GM23338 (cell line): ENCODE measurements at regions not wholly inside any gene's neighbourhood (a gene's known extent, or its start where the extent isn't known, plus 50 kb on each side); places are given as distances from the start of the nearest gene placed in this dataset.

Experiments
- ATAC-seq: fragments of 200-7000 bp; cut with Tn5 transposase; 3 replicates; pipeline ENCODE4 v1.9.1; 2020
- DNase-seq: peaks from one replicate; pipeline ENCODE4 v3.0.0-alpha.2; 2015; ENCODE audit warnings: low spot score
- H2AFZ ChIP-seq: fragments of 200-600 bp; sonication (generic); 2 replicates; pipeline ENCODE4 v1.8.0; 2016; ENCODE audit warnings: antibody characterized with exemption, mild to moderate bottlenecking, moderate library complexity
- H3F3A ChIP-seq: fragments of 200-600 bp; sonication (generic); replicated peaks from 2 replicates; pipeline ENCODE4 v1.8.0; 2017; ENCODE audit warnings: antibody characterized with exemption, mixed run types, low read depth
- H3K27ac ChIP-seq: fragments of 200-600 bp; sonication (generic); 2 replicates; pipeline ENCODE4 v1.6.1; 2016; ENCODE audit warnings: low read depth
- H3K27me3 ChIP-seq: fragments of 200-600 bp; sonication (generic); 2 replicates; pipeline ENCODE4 v1.8.0; 2016; ENCODE audit warnings: mild to moderate bottlenecking, mixed run types, moderate library complexity; ENCODE audit not compliant: insufficient read depth
- H3K36me3 ChIP-seq: fragments of 200-600 bp; sonication (generic); 2 replicates; pipeline ENCODE4 v1.8.0; 2016; ENCODE audit warnings: mild to moderate bottlenecking; ENCODE audit not compliant: insufficient read depth
- H3K4me1 ChIP-seq: fragments of 200-600 bp; sonication (generic); 2 replicates; pipeline ENCODE4 v1.8.0; 2016; ENCODE audit warnings: mild to moderate bottlenecking, moderate library complexity; ENCODE audit not compliant: insufficient read depth
- H3K4me2 ChIP-seq: fragments of 200-600 bp; sonication (generic); 2 replicates; pipeline ENCODE4 v1.7.1; 2017; ENCODE audit warnings: mixed run types
- H3K4me3 ChIP-seq: fragments of 200-600 bp; sonication (generic); 2 replicates; pipeline ENCODE4 v1.6.1; 2016; ENCODE audit warnings: mixed run types
- H3K79me2 ChIP-seq: fragments of 200-600 bp; sonication (generic); replicated peaks from 2 replicates; pipeline ENCODE4 v1.8.0; 2017; ENCODE audit warnings: mild to moderate bottlenecking; ENCODE audit not compliant: insufficient read depth
- H3K9me2 ChIP-seq: fragments of 200-600 bp; sonication (generic); 2 replicates; pipeline ENCODE4 v1.8.0; 2017; ENCODE audit not compliant: insufficient read depth
- H4K20me1 ChIP-seq: fragments of 200-600 bp; sonication (generic); replicated peaks from 2 replicates; pipeline ENCODE4 v1.8.0; 2017; ENCODE audit warnings: mild to moderate bottlenecking; ENCODE audit not compliant: insufficient read depth
- H3K27ac Mint-ChIP-seq: 2 replicates; pipeline ENCODE4 v1.8.0; 2020; ENCODE audit warnings: inconsistent platforms, mild to moderate bottlenecking, moderate library complexity, mixed read lengths
- H3K27me3 Mint-ChIP-seq: 3 replicates; pipeline ENCODE4 v1.8.0; 2022; ENCODE audit warnings: low read depth, mild to moderate bottlenecking, moderate library complexity, mixed read lengths, inconsistent platforms; ENCODE audit not compliant: insufficient read depth, poor library complexity
- H3K36me3 Mint-ChIP-seq: 3 replicates; pipeline ENCODE4 v1.8.0; 2021; ENCODE audit warnings: low read depth, mild to moderate bottlenecking, inconsistent platforms, moderate library complexity, mixed read lengths
- H3K4me1 Mint-ChIP-seq: 3 replicates; pipeline ENCODE4 v1.8.0; 2020; ENCODE audit warnings: mild to moderate bottlenecking, inconsistent platforms, mixed read lengths
- H3K4me3 Mint-ChIP-seq: 3 replicates; pipeline ENCODE4 v1.8.0; 2021; ENCODE audit warnings: moderate library complexity, mild to moderate bottlenecking, inconsistent platforms, mixed read lengths
- H3K9me3 Mint-ChIP-seq: 3 replicates; pipeline ENCODE4 v1.8.0; 2020; ENCODE audit warnings: moderate library complexity, mild to moderate bottlenecking, inconsistent platforms, mixed read lengths
- CREB1 ChIP-seq: fragments of 250-450 bp; sonication (Bioruptor Pico); IDR thresholded peaks from 2 replicates; pipeline ENCODE4 v1.5.0; 2020; ENCODE audit warnings: low read depth, mild to moderate bottlenecking, moderate library complexity
- CTCF ChIP-seq, 2 experiments: fragments of 200-600 bp in 1 of 2; sonication (generic) in 1 of 2; conservative IDR thresholded peaks; 2 replicates each; pipeline versions ENCODE4 v1.5.1 to v1.6.1; 2016 to 2017; ENCODE audit warnings: antibody characterized with exemption in 2 of 2, low read depth in 2 of 2, mild to moderate bottlenecking in 2 of 2, moderate library complexity in 1 of 2
- ETS1 ChIP-seq: IDR thresholded peaks from 2 replicates; pipeline ENCODE4 v1.6.1; 2016; ENCODE audit warnings: antibody characterized with exemption
- EZH2 ChIP-seq: fragments of 200-600 bp; sonication (generic); IDR thresholded peaks from one replicate; pipeline ENCODE4 v1.8.0; 2017; ENCODE audit warnings: antibody characterized with exemption, mild to moderate bottlenecking, low read depth; ENCODE audit not compliant: unreplicated experiment
- EZH2phosphoT487 ChIP-seq: fragments of 200-600 bp; sonication (generic); IDR thresholded peaks from one replicate; pipeline ENCODE4 v1.8.1; 2018; ENCODE audit warnings: antibody characterized with exemption; ENCODE audit not compliant: unreplicated experiment
- JUNB ChIP-seq: IDR thresholded peaks from one replicate; pipeline ENCODE4 v1.6.1; 2016; ENCODE audit warnings: antibody characterized with exemption; ENCODE audit not compliant: unreplicated experiment
- NANOG ChIP-seq: IDR thresholded peaks from 2 replicates; pipeline ENCODE4 v1.6.1; 2016; ENCODE audit warnings: antibody characterized with exemption, borderline replicate concordance
- POLR2AphosphoS5 ChIP-seq: IDR thresholded peaks from 2 replicates; pipeline ENCODE4 v1.6.1; 2016; ENCODE audit warnings: antibody characterized with exemption, low read depth
- REST ChIP-seq: IDR thresholded peaks from one replicate; pipeline ENCODE4 v1.6.1; 2018; ENCODE audit warnings: antibody characterized with exemption; ENCODE audit not compliant: unreplicated experiment
- STAT1 ChIP-seq: IDR thresholded peaks from one replicate; pipeline ENCODE4 v1.6.1; 2016; ENCODE audit warnings: antibody characterized with exemption; ENCODE audit not compliant: unreplicated experiment
- ZNF114 ChIP-seq: fragments of 250-450 bp; sonication (Bioruptor Pico); IDR thresholded peaks from 2 replicates; pipeline ENCODE4 v1.5.0; 2020; ENCODE audit warnings: mild to moderate bottlenecking, moderate library complexity
- ZNF331 ChIP-seq: fragments of 250-450 bp; sonication (Bioruptor Pico); IDR thresholded peaks from 2 replicates; pipeline ENCODE4 v1.5.0; 2020; ENCODE audit warnings: low read depth, mild to moderate bottlenecking, moderate library complexity
- ZNF462 ChIP-seq: fragments of 250-450 bp; sonication (Bioruptor Pico); IDR thresholded peaks from 2 replicates; pipeline ENCODE4 v1.5.0; 2020; ENCODE audit warnings: mild to moderate bottlenecking, moderate library complexity

GRCh38 chr4:173878701-173879100 lies 348.7 kb upstream of the HAND2 start:
- Mint-ChIP-seq H3K4me1 (peaks cover 12% of the 10 kb centered on the region; the same call in 2 of the 3 replicates), H3K27me3 (no peaks in the 10 kb centered on the region), H3K4me3 (no peak overlapping the region), H3K36me3 (no peaks in the 10 kb centered on the region), H3K9me3 (no peaks in the 10 kb centered on the region), H3K27ac (no peak overlapping the region)
- Histone ChIP-seq H2AFZ (no peak overlapping the region), H3K27ac (no peak overlapping the region), H3K4me3 (no peak overlapping the region), H3K4me2 (no peak overlapping the region), H3K27me3 (no peaks in the 10 kb centered on the region), H4K20me1 (no peaks in the 10 kb centered on the region), H3K9me2 (no peaks in the 10 kb centered on the region), H3K36me3 (no peaks in the 10 kb centered on the region), H3K4me1 (no peaks in the 10 kb centered on the region), H3F3A (no peaks in the 10 kb centered on the region), H3K79me2 (no peaks in the 10 kb centered on the region)
- DNase-seq (no peak), ATAC-seq (no peak)
- no peak for TF ChIP-seq EZH2phosphoT487
- TF ChIP-seq ZNF462: no peak
- TF ChIP-seq ZNF114: no peak
- TF ChIP-seq POLR2AphosphoS5: no peak
- TF ChIP-seq JUNB: no peak
- no peak for TF ChIP-seq ZNF331
- no peak for TF ChIP-seq CREB1 (CRISPR knock-in tag)
- no peak for TF ChIP-seq STAT1
- no peak for TF ChIP-seq EZH2
- no peak for TF ChIP-seq REST
- TF ChIP-seq CTCF (conservative IDR thresholded peaks at IDR 0.05; ENCODE audit: low read depth in 2 of 2): no peak
- no peak for TF ChIP-seq ETS1
- TF ChIP-seq NANOG: no peak
